ENCODE measurements at regions not wholly inside any gene's neighbourhood (a gene's known extent, or its start where the extent isn't known, plus 50 kb on each side); places are given as distances from the start of the nearest gene placed in this dataset.

GRCh38 chr7:106749165-106749564 lies 88.2 kb upstream of the CCDC71L start:
- no peak overlapping the region for H2BK20ac ChIP-seq (ENCODE audit: low read depth, low read length)
- ATAC-seq (ENCODE audit: low read depth) = no peak
- peaks cover 3% of the 10 kb centered on the region for H3K4me1 ChIP-seq (ENCODE audit: control insufficient read depth, insufficient read depth, low read length)
- H3K14ac ChIP-seq (replicated peaks; ENCODE audit: low read depth, low read length) = no peak overlapping the region
- dilution Hi-C loops (cut with HindIII; ENCODE audit: low sequenced_read_pairs, unreplicated experiment) (no loop called here), intact Hi-C loops (cut with micrococcal nuclease) (no loop called here), in situ Hi-C loops (cut with MboI; ENCODE audit: low sequenced_read_pairs) (no loop called here)
- no peak overlapping the region for H3K9ac ChIP-seq (ENCODE audit: low read depth, low read length)
- no peak overlapping the region for H2BK5ac ChIP-seq (ENCODE audit: low read depth, low read length, poor library complexity, severe bottlenecking)
- 75% methylated on average over 1 of the region's 1 CpG; no CpG with 5 or more reads in 1 of the 2 experiments for WGBS, 2 experiments (ENCODE audit: extremely low coverage in 2 of 2, insufficient read length in 1 of 2)
- no peaks in the 10 kb centered on the region for H4K20me1 ChIP-seq (ENCODE audit: insufficient read depth, low read length)
- no peaks in the 10 kb centered on the region for H3K36me3 ChIP-seq (ENCODE audit: control insufficient read depth, insufficient read depth, low read length)
- H3K18ac ChIP-seq (ENCODE audit: low read depth, low read length) = no peak overlapping the region
- H4K5ac ChIP-seq (ENCODE audit: low read depth, low read length) = no peak overlapping the region
- no peak overlapping the region for H3K4ac ChIP-seq (ENCODE audit: low read depth, low read length)
- H2AK9ac ChIP-seq (replicated peaks; ENCODE audit: low read depth, low read length, poor library complexity) = no peak overlapping the region
- H3K4me3 ChIP-seq (ENCODE audit: insufficient read depth, low read depth, low read length) = no peak overlapping the region
- H3K23ac ChIP-seq (ENCODE audit: low read depth, low read length) = no peak overlapping the region
- no peak overlapping the region for H2BK15ac ChIP-seq (ENCODE audit: low read depth, low read length)
- no peak overlapping the region for H3K27ac ChIP-seq (ENCODE audit: insufficient read depth, low read length)
- no TSS peak for BruUV-seq (replicated peaks)
- no peak overlapping the region for H2AK5ac ChIP-seq (ENCODE audit: low read depth, low read length)
- H3K56ac ChIP-seq (ENCODE audit: extremely low read depth, insufficient read depth, low read length) = no peak overlapping the region
- H2BK120ac ChIP-seq (ENCODE audit: low read depth, low read length) = no peak overlapping the region
- no peaks in the 10 kb centered on the region; a peak in 1 of 4 replicates for H3K79me1 ChIP-seq (ENCODE audit: low read depth in 1 of 2, low read length in 2 of 2)
- POLR2A ChIA-PET (ENCODE audit: unreplicated experiment) = no interaction called here
- no peak for DNase-seq
- H3K9me3 ChIP-seq (ENCODE audit: control insufficient read depth, insufficient read depth, low read length) = no peaks in the 10 kb centered on the region
- H3K27me3 ChIP-seq (ENCODE audit: control insufficient read depth, insufficient read depth, low read length) = no peaks in the 10 kb centered on the region
- H4K91ac ChIP-seq (ENCODE audit: insufficient read depth, low read depth, low read length) = no peak overlapping the region
- TF ChIP-seq POLR2A (IDR thresholded peaks at IDR 0.05; ENCODE audit: low read depth, low read length) = no peak
- no peak for TF ChIP-seq FOS (IDR thresholded peaks at IDR 0.05; ENCODE audit: low read depth, low read length)
- TF ChIP-seq RFX5 (IDR thresholded peaks at IDR 0.05; ENCODE audit: low read depth, low read length) = no peak
- no peak for TF ChIP-seq SMC3 (IDR thresholded peaks at IDR 0.05; ENCODE audit: low read depth, low read length)
- TF ChIP-seq CHD1 (IDR thresholded peaks at IDR 0.05; ENCODE audit: low read depth, low read length) = no peak
- TF ChIP-seq CEBPB (IDR thresholded peaks at IDR 0.05; ENCODE audit: low read depth, low read length) = no peak
- TF ChIP-seq RAD21 (IDR thresholded peaks at IDR 0.05; ENCODE audit: low read length) = no peak
- TF ChIP-seq, protein P1, sequence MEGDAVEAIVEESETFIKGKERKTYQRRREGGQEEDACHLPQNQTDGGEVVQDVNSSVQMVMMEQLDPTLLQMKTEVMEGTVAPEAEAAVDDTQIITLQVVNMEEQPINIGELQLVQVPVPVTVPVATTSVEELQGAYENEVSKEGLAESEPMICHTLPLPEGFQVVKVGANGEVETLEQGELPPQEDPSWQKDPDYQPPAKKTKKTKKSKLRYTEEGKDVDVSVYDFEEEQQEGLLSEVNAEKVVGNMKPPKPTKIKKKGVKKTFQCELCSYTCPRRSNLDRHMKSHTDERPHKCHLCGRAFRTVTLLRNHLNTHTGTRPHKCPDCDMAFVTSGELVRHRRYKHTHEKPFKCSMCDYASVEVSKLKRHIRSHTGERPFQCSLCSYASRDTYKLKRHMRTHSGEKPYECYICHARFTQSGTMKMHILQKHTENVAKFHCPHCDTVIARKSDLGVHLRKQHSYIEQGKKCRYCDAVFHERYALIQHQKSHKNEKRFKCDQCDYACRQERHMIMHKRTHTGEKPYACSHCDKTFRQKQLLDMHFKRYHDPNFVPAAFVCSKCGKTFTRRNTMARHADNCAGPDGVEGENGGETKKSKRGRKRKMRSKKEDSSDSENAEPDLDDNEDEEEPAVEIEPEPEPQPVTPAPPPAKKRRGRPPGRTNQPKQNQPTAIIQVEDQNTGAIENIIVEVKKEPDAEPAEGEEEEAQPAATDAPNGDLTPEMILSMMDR (conservative IDR thresholded peaks at IDR 0.05; ENCODE audit: low read depth, low read length) = no peak
- TF ChIP-seq NFE2L2 (IDR thresholded peaks at IDR 0.05; ENCODE audit: low read depth, low read length) = no peak
- no peak for TF ChIP-seq ELK1 (IDR thresholded peaks at IDR 0.05; ENCODE audit: borderline replicate concordance, low read depth, low read length)
- no peak for TF ChIP-seq BHLHE40 (IDR thresholded peaks at IDR 0.05; ENCODE audit: low read depth, low read length)
- TF ChIP-seq, protein P2, sequence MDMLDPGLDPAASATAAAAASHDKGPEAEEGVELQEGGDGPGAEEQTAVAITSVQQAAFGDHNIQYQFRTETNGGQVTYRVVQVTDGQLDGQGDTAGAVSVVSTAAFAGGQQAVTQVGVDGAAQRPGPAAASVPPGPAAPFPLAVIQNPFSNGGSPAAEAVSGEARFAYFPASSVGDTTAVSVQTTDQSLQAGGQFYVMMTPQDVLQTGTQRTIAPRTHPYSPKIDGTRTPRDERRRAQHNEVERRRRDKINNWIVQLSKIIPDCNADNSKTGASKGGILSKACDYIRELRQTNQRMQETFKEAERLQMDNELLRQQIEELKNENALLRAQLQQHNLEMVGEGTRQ (IDR thresholded peaks at IDR 0.05; ENCODE audit: low read depth, low read length) = no peak
- CTCF ChIA-PET = no interaction called here
- H3K4me2 ChIP-seq (ENCODE audit: low read depth, low read length) = no peak overlapping the region
- H3K9me1 ChIP-seq (ENCODE audit: insufficient read depth, low read length) = no peaks in the 10 kb centered on the region
- no peak overlapping the region for H2AFZ ChIP-seq (replicated peaks; ENCODE audit: low read length, poor library complexity)
- no peak overlapping the region for H4K8ac ChIP-seq (ENCODE audit: low read depth in 2 of 2, low read length in 2 of 2)
